GM10248 (cell line): ENCODE measurements at regions not wholly inside any gene's neighbourhood (a gene's known extent, or its start where the extent isn't known, plus 50 kb on each side); places are given as distances from the start of the nearest gene placed in this dataset.

ENCODE experiments used
- CTCF ChIA-PET: fragments of 300-600 bp; sonication (Branson Sonifier 250); formaldehyde crosslinking; extraction: SDS; loops from one replicate; lab custom pipeline; 2021; ENCODE audit warnings: antibody characterized with exemption; lab: Yijun Ruan, JAX
- POLR2A ChIA-PET: fragments of 350-650 bp; sonication (Branson Sonifier 250); formaldehyde crosslinking; extraction: SDS; loops from one replicate; lab custom pipeline; 2020; ENCODE audit warnings: antibody characterized with exemption; lab: Yijun Ruan, JAX
- DNase-seq: peaks from one replicate; pipeline ENCODE4 v3.0.0; 2012; ENCODE audit errors: extremely low spot score
- TF ChIP-seq, protein P1 (sequence below): IDR thresholded peaks from 2 replicates; pipeline ENCODE4 v1.5.1; 2012; ENCODE audit warnings: mild to moderate bottlenecking, low read depth; ENCODE audit errors: extremely low read depth, missing control alignments, control extremely low read depth

DNA sequence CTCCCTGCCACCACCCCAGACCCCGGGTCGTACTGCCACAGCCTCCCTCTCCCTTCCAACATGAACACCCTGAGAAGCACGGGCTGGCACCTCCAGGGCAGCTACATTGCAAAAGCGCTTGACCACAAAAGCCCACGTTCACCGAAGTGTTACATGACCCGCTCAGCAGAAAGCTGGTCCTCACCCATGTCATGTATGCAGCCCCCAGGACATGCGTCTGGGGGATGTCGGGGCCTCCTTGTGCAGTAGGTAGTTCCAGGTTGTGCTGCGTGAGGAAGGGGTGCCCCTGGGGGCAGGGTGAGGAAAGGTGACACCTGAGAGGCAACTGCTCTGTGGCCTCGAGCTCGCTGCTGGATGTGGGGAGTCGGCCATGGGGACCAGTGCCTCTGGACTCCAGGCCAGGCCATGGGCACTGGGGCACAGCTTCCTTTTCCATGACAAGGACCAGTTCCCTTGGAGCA is 102.0 kb upstream of the C1orf174 start:
- TF ChIP-seq, protein P1, sequence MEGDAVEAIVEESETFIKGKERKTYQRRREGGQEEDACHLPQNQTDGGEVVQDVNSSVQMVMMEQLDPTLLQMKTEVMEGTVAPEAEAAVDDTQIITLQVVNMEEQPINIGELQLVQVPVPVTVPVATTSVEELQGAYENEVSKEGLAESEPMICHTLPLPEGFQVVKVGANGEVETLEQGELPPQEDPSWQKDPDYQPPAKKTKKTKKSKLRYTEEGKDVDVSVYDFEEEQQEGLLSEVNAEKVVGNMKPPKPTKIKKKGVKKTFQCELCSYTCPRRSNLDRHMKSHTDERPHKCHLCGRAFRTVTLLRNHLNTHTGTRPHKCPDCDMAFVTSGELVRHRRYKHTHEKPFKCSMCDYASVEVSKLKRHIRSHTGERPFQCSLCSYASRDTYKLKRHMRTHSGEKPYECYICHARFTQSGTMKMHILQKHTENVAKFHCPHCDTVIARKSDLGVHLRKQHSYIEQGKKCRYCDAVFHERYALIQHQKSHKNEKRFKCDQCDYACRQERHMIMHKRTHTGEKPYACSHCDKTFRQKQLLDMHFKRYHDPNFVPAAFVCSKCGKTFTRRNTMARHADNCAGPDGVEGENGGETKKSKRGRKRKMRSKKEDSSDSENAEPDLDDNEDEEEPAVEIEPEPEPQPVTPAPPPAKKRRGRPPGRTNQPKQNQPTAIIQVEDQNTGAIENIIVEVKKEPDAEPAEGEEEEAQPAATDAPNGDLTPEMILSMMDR, result no peak
- ChIA-PET POLR2A (no interaction called here), CTCF (no interaction called here)
- no peak for DNase-seq

DNA sequence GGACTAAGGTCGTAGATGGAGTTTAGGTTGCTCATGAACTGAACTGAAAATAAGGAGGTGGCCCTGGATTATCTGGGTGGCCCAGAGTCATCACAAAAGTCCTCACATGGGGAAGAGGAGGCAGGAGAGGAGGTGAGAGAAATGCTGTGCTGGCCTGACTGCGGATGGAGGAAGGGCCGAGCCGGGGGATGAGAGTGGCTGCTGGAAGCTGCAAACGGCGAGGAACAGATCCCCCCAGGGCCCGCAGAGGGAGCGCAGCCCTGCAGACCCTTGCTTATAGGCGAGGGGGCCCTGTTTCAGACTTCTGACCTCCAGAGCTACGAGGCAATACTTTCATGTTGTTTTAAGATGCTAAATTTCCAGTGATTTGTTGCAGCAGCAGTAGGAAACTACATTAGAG is 102.7 kb upstream of the C1orf174 start:
- ChIA-PET POLR2A (no interaction called here), CTCF (no interaction called here)
- DNase-seq, result no peak
- TF ChIP-seq, protein P1, result no peak

DNA sequence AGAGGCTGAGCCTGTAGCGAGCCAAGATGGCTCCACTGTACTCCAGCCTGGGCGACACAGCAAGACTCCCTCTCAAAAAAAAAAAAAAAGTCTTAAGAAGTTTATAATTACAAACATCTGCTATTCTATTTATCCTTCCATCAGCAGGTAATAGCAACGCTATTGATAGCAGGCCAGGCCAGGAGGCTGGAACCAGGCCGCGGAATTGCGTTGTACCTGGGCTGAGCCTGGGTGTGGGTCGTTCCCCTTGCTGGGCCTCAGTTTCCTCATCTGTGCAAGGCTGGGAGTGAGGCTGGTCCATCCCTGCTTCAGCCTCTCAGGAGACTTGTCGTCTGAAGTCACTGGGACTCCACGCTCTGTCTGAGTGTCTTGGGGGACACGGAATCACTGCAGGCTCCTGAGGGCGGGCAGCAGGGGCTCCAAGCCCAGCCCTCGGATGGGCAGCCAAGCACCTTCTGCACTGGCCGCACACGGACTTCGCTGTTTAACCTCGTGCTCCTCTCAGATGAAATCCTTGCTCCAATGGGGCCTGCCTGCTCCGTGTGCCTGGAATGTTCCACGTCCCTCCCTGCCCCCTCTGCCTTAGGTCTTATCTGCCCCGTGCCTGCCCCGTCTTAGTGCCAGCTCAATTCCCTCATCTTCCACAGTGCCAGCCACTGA is 103.9 kb upstream of the C1orf174 start:
- CTCF ChIA-PET, result no interaction called here
- POLR2A ChIA-PET, result no interaction called here

DNA sequence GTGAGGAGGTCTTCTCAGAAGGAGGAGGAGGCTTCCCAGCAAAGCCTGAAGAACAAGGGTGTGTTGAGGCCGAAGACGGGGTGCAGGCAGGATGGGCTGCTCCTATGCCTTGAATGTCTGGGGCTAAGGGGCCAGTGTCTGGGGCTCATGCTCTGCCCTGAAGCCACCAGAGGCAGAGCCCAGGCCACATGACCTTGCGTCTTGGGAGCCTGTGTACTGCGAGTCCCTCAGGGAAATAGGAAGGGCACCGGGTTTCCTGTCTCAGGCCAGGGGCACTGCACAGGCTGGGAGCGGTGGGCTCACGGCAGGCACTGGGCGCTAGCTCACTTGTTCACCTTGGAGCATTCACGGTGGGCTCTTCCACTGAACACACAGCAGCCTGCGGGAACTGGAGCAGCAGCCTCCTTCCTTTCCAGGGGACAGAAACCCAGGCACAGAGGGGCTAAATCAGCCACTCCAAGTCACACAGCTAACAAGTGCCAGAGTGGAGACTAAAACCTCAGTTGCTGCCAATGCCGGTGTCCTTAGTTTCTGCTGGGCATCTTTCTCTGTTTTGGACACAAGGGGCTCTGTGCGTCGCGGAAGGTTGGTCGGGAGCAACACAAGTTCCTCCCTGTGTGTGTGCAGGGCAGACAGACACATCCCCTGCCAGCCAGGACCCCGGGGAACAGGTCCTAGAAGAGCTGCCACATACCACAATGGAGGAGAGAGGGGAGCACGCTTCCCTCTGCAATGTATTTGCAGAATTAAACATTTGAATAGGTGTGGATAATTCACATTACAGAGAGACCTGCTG is 104.8 kb upstream of the C1orf174 start:
- ChIA-PET POLR2A (no interaction called here), CTCF (no interaction called here)
- TF ChIP-seq, protein P1, result no peak
- DNase-seq, result no peak

More for the DNA sequence above, 103.9 kb upstream of the C1orf174 start:
- TF ChIP-seq, protein P1, result no peak
- no peak for DNase-seq

DNA sequence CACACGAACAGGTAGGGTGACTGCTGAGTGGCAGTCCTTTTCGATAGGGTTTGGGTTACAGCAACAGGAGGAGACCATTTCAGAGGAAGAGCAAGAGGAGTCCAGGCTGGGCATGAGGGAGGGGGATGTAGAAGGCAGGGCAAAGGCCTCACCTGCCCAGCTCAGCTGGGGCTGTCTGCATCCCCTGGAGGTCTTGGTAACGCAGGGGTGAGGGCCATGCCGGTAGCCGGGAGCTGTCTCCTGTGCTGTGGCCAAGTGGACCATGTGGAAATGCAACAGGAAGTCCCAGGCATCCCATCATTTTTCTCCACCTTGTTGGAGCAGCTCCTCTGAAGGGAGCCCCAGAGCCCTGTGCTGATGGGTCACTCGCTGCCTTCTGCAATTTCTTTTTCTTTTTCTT is 105.4 kb upstream of the C1orf174 start:
- DNase-seq, result no peak
- TF ChIP-seq, protein P1, result no peak
- CTCF ChIA-PET, result no interaction called here
- POLR2A ChIA-PET, result no interaction called here

DNA sequence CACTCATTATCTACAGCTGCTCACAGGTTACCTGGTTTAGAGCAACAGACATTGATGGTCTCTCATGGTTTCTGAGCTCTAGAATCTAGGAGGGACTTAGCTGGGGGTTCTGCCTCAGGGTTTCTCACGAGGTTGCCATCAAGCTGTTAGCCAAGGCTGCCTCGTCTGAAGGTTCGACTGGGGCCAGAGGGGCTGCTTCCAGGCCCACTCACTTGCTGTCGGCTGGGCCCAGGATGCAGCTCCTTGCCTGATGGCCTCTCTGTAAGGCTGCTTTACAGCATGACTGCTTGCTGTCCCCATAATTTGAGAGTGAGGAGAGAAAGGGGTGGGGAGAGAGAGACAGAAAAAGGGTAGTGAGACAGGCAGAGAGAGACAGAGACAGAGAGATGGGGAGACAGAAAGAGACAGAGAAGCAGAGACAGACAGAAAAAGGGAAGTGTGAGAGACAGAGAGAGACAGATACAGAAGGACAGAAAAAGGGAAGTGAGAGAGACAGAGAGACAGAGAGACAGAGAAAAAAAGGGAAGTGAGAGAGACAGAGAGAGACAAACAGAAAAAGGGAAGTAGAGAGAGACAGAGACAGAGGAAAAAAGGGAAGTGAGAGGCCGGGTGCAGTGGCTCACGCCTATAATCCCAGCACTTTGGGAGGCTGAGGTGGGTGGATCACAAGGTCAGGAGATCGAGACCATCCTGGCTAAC is 106.8 kb upstream of the C1orf174 start:
- TF ChIP-seq, protein P1, result no peak
- no peak for DNase-seq
- ChIA-PET POLR2A (no interaction called here), CTCF (no interaction called here)
